Skin of body (tissue), 1 donor: ENCODE measurements at regions not wholly inside any gene's neighbourhood (a gene's known extent, or its start where the extent isn't known, plus 50 kb on each side); places are given as distances from the start of the nearest gene placed in this dataset.
A peak's percentile ranks its signal among the peaks of the same experiment; 100 is the strongest.
"Not testable (repeated sequence)": the region's sequence is repeated elsewhere in the genome, so short reads cannot be mapped to it uniquely, and the experiment has no call there.

Experiments used
- DNase-seq: peaks from one replicate; lab custom pipeline; 2025; lab: John Stamatoyannopoulos, UW

DNA sequence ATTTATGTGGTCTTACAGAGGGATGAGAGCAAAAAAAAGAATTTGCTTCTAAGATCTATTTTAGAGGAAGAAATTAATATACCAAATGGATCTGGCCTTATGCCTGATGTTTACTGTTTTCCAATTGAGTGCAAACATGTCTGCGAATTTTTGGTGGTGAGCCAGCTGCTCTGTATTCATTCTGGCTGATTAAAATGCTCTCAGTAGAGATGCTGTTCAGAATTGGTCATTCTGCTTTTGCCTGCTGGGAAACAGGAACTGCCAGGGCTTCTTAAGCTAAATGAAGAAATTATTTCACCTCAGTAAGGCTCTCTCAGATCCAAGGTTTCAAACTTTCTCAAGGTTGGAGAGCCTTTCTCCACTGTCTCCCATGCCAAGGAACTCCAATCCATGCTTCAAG, 132.0 kb upstream of the SV2C start:
- DNase-seq = peak; percentile 6

- no peak for DNase-seq
Observed at GRCh38 chr5:75948438-75948837, 134.7 kb upstream of the SV2C start.

DNA sequence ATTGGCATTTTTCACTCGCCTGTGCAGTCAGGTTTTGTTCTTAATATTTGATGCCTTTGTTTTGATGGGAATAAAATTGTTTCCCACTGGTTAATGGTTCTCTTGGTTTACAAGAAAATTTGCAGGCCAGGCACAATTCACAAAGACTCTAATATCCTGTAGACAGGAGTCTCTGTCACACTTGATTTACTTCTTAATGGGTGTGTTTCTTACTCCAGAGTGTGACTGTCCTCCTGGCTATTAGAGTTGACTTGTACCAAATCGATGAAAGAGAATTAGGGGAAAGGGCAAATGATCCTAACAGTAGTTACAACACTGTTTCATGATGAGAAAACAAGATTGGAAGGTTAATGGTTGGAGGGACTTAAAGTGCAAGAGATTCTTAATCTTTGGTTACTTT, 142.8 kb upstream of the SV2C start:
- DNase-seq = no peak

DNA sequence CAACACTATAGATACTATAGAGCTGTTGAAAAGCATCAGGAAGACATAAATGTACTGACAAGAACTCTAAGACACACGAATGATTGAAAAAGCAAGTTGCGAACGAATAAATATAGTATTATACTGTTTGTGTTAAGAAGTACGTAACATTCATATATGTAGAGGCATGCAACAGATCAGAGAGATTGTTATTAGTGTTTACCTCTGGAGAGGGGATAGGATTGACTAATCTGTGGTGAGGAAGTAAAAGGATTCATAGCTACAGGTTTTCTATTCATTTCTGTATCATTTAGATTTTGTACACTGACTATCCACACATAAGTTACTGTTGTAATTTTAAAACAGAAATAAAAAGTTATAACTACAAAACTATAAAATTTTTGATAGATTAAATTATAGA, 147.6 kb upstream of the SV2C start:
- DNase-seq = no peak

- DNase-seq = no peak
Observed at GRCh38 chr5:75933489-75933888, 149.7 kb upstream of the SV2C start.

GRCh38 chr5:75931175-75931574, 152.0 kb upstream of the SV2C start:
- DNase-seq = no peak

DNA sequence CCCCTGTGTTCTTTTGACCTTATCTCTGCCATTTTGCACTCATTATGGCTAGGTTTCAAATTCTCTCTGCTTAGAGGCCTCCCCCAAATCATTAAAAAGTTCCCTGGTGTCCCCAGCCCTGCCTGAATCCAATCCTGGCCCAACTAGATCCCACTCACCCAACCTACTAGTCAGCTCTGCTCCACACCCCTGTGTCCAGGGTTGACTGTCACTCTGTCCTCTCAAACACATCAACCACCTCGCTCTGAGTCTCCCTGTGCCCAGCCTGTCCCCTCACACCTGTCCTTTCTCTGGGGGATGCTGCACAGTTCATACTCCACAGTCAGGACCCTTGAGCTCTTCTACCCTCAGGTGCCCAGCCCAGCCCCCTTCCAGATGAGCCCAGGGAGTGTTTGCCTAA, 154.2 kb upstream of the SV2C start:
- no peak for DNase-seq

- DNase-seq = no peak
Observed at GRCh38 chr5:75922480-75922879, 160.7 kb upstream of the SV2C start.

DNA sequence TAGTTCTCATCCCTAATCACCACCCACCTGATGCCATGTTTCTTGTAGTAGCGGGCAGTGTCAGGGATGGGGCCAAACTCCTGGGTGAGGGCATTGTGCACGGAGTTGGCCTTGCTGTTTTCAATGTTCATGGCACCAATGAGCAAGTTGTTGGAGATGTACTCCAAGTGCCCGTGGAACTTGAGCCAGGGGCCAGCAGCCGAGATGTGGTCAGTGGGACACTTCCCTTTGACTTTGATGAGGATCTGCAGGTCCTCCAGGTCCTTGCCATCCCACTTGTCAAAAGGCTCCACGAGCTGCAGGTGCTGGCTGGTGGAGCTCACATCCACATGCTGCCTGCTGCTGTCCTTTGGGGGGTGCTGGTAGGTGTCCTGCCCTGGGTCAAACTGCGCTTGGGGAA, 162.2 kb upstream of the SV2C start:
- DNase-seq = no peak

DNA sequence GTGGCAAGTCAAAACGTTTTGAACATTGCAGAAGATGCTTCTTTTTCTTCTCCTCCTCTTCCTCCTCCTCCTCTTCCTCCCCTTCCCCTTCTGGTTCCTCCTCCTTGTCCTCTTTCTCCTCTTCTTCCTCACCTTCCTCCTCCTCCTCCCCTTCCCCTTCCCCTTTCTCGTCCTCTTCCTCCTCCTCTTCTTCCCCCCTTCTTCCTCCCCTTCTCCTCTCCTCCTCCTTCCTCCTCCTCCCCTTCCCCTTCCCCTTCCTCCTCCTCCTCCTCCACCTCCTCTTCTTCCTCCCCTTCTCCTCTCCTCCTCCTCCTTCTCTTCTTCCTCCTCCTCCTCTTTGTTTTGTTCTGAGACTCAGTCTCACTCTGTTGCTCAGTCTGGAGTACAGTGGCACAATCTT, 167.0 kb upstream of the SV2C start:
- no peak for DNase-seq

- DNase-seq = no peak
Observed at GRCh38 chr5:75909223-75909622, 174.0 kb upstream of the SV2C start.

GRCh38 chr5:75907651-75908050, 175.5 kb upstream of the SV2C start:
- no peak for DNase-seq

DNA sequence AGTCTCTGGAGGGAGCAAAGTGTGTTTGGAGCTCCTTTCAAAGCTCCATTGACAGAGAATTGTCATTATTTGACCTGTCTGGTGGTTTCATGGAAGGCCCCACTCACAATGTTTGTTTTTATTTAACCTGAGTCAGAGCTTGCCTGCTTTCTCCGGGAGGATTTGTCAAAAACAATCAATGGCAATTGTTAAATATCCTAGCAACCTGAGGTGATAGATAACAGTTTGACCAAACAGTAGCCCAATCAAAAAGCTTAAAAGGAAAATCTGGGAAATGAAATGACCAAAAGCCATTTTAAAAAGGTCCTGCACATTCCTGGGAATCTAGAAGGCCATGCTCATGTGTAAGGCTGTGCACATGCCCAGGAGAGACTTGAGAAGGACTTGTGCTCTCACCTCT, 177.2 kb upstream of the POC5 start:
- DNase-seq = no peak

DNA sequence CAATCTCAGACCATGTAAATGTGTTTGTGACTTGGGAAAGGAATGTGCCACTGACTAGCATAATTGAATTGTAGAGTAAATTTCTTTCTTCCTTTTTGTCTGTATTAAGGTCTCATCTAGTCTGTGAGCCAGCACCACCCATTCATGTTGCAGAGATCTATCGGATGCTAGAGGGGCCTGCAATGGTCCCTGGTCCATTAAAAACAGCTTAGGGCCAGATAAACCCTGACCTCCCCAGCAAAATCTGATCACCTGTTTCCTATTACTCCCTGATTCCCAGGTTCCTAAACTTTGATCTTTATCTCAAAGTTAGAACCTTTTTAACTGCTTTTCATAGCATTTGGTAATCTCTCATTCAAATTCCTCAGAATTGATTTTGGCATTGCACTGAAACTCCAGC, 174.5 kb upstream of the POC5 start:
- no peak for DNase-seq

GRCh38 chr5:75891020-75891419, 173.8 kb upstream of the POC5 start:
- no peak for DNase-seq

- DNase-seq = no peak
Observed at GRCh38 chr5:75890546-75890945, 173.3 kb upstream of the POC5 start.

DNA sequence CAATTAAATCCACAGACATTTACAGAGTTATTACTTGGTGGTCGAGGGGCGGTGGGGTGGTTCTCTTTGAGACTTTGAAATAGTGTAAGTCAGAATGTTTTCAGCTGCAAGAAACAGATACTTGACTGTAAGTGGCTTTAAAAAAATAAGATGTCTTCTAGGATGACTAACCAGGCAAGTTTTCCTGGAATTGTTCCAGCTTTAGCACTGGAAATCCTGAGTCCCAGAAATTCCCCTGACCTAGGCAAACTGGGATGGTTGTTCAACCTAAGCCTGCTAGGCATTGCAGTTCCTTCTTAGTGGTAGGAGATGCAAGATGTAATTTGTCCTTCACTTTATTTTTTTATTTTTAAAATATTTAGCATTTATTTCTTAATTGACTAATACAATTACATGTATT, 169.5 kb upstream of the POC5 start:
- DNase-seq = no peak

DNA sequence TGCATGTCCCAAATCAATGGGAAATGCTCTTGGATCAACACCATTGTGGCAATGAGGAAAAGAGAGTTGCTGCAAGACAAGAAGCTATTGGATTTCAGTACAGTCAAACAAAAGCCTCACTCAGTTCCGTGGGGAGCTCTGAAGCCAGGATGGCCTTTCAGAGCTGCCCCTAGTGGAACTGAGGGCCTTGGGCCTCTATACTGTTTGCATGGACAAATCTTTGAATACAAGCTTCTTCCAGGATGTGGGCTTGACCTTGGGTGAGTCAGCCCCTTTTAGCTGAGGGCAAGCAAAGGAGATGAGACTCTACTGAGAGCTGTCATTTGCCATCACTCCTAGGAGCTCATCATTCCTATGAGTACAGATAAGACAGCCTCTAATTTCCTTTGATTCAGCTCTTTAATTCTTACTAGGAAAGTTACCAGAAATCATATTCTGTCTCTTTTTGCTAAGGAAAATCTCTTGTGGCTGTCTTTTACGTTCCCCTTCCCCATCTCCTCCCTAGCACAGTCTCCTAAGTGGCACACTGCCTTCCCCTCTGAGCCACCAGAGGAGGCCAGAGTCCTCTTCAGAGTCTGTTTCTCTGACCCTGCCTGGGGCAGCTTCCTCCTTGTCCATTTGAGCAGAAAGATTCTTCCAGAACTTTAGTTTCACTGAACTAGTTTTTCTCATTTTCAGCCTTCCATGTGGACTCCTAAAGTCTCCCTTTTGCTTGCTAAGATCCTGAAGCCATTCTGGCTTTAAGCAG, 168.8 kb upstream of the POC5 start:
- no peak for DNase-seq

DNA sequence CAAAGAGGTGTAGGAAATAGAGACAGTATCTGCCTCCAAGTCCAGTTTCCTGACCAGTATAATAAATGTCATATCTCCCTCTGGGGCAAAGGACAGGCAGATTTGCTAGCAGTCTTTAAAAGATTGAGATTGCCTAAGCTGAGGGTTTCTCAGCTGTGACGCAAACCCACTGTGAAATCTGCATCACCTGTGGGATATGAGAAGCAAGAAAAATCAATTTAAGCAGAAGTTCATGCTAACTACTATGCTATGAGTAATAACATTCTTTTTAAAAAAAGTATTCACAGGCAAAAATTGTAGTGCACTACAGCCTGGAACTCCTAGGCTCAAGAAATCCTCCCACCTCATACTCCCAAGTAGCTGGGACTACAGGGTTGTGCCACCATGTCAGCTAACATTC, 168.1 kb upstream of the POC5 start:
- no peak for DNase-seq

GRCh38 chr5:75869891-75870290, 152.7 kb upstream of the POC5 start:
- DNase-seq = no peak

GRCh38 chr5:75862872-75863271, 145.6 kb upstream of the POC5 start:
- DNase-seq = no peak

DNA sequence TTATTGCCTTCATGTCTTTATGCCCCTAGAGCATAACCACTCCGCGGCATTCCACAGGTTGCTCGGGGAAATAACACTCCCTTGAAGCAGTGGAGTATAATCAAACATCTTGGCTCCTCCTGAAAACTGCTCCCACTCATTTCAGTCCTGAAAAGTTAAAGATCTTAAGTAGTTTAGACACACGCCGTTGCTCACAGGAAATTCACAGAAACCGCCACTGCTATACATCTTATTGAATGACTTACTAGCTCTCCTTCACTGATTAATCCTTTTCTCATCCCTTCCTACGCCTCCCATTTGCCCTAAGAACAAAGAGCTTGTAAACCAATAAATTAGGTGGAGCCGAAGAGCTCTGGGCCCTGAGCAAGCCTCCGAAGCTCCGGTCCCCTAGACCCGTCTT, 142.4 kb upstream of the POC5 start:
- DNase-seq = not testable (repeated sequence)

DNA sequence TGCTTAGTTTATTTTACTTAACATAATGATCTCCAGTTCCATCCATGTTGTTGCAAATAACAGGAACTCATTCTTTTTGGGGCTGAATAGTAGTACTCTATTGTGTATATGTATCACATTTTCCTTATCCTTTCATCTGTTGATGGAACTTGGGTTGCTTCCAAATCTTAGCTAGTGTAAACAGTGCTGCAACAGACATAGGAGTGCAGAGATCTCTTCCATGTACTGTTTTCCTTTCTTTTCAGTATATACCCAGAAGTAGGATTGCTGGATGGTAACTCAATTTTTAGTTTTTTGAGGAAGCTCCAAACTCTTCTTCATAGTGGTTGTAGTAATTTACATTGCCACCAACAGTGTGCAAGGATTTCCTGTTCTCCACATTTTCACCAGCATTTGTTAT, 138.8 kb upstream of the POC5 start:
- DNase-seq = no peak

GRCh38 chr5:75848077-75848476, 130.8 kb upstream of the POC5 start:
- DNase-seq = no peak
